Fibroblast of villous mesenchyme (primary cell): ENCODE measurements at regions not wholly inside any gene's neighbourhood (a gene's known extent, or its start where the extent isn't known, plus 50 kb on each side); places are given as distances from the start of the nearest gene placed in this dataset.

Source experiments
- DNase-seq: peaks from one replicate; pipeline ENCODE4 v3.0.0-alpha.2; 2010; ENCODE audit warnings: low read depth
- H3K4me3 ChIP-seq: 2 replicates; pipeline ENCODE4 v1.5.1; 2011; ENCODE audit warnings: low read depth, mild to moderate bottlenecking, low read length
- TF ChIP-seq, protein P1 (sequence below): IDR thresholded peaks from 2 replicates; pipeline ENCODE4 v1.5.1; 2012; ENCODE audit warnings: low read depth, mild to moderate bottlenecking, low read length; ENCODE audit not compliant: insufficient read depth

DNA sequence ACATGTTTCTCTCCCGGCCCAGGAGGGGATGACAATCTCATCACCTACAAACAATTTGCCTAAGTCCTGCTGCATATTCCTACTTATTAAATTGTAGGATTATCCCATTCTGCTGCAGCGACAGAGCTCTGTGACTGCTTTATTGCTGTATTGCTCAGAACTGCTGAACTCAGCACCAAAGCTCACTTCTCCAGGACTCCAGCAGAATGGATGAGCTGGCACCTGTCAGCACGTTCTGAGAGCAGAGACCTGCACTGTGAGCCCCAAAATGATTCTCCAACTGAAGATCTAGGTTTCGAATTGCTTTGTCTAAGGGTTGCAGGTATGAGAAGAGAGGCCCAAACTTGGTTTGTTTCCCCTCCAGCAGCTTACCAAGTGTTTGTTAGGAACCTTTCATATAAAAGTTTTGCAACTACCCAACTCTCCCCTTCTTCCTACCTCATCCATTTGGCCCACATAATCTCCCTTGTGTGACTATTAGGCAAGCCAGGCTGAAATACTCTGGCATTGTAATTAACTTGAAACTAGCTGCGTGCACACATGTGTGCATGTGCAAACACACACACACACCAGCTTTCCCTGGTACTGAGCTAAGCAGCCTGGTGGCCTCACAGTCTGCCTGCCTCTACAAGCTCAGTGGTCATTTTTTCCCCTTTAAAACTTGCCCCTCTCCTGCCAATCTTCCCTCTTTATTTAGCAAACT lies 161.4 kb upstream of the CAMK1G start:
- H3K4me3 ChIP-seq = no peak overlapping the region
- TF ChIP-seq, protein P1, sequence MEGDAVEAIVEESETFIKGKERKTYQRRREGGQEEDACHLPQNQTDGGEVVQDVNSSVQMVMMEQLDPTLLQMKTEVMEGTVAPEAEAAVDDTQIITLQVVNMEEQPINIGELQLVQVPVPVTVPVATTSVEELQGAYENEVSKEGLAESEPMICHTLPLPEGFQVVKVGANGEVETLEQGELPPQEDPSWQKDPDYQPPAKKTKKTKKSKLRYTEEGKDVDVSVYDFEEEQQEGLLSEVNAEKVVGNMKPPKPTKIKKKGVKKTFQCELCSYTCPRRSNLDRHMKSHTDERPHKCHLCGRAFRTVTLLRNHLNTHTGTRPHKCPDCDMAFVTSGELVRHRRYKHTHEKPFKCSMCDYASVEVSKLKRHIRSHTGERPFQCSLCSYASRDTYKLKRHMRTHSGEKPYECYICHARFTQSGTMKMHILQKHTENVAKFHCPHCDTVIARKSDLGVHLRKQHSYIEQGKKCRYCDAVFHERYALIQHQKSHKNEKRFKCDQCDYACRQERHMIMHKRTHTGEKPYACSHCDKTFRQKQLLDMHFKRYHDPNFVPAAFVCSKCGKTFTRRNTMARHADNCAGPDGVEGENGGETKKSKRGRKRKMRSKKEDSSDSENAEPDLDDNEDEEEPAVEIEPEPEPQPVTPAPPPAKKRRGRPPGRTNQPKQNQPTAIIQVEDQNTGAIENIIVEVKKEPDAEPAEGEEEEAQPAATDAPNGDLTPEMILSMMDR = no peak
- DNase-seq = no peak

DNA sequence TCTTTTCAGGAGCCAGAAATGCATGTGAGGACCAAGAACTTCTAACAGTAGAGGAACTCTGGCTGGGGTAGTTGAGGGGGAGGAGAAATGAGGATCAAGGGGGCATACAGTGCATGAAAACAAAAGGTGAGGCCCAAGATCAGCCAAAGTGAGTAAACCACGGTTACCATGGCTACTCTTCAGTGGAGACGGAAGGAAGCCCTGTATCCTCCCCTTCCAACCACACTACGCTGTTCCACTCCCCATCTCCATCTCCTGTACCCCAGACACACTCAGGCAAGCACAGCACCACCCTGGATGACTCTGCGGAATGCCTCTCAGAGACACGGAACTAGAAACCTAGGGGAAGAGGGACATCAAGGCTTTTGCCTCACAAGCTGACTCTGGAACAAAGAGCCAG lies 157.6 kb upstream of the CAMK1G start:
- DNase-seq = no peak
- no peak overlapping the region for H3K4me3 ChIP-seq
- TF ChIP-seq, protein P1 = no peak

DNA sequence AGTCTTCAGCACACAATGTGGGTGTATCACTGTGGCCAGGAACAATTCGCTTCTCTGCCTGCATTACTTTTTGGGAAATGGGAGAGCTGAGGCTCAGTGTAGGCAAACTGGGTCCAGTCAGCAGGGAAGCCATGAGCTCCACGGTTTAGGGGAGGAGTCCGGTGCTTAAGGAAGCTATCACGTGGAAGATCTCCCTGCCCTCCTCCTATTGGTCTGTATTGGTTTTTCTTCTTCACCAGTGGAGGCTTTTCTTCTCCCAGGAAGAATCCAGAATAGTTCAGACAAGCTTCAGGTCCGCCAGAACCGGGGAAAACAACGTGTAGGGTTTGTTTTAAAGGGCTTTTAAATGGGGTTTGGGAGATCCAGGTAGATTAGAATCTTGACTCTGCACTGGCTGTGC lies 156.2 kb upstream of the CAMK1G start:
- TF ChIP-seq, protein P1 = no peak
- no peak overlapping the region for H3K4me3 ChIP-seq
- no peak for DNase-seq

DNA sequence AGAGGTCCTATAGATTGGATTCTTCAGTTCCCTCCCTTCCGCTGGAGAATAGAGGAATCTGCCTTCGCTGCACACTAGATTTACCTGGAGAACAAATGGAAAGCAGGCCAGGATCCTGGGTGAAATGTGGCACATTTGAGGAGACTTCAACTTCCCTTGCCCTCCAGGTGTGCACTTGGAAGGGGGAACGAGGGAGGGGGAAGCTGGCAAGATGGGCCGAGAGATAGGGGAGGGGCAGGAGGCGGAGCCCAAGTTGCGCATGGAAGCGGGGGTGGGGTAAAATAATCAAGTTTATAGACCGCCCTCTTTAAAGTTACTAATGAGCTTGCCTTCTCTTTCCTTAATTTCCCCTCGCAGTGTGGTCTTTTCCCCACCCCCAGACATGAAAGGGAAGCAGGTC lies 155.7 kb upstream of the CAMK1G start:
- TF ChIP-seq, protein P1 = no peak
- DNase-seq = no peak
- H3K4me3 ChIP-seq = no peak overlapping the region

DNA sequence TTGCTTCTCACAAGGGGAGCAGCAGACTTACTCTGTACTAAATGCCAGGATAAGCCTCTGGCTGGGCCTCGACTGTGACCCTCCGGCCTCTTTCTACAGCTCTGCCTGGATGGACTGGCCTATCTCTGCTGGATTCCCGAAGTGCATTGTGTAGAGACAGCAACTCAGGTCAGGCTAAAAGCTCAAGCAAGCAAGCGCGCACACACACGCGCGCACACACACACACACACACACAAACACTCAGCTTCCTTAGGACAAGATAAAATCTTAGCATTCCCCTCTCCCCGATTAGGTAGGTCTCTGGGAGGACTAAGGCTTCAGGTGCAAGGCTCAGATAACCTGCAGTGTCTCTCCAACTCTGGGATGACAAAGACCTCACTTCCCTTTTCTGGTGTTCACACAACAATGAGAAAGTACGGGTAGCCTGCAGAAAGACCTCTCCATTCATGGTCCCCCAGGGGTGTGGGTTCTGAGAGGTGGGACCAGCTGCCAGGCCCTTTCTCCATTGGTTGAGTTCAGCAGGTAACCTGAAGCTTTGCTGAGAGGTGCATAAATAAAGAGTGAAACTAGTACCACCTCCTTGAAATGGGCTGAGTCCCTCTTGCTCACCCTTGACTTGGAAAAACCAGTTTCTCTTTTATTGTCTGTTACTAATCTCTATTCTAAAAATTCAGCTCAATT lies 155.1 kb upstream of the CAMK1G start:
- no peak for DNase-seq
- TF ChIP-seq, protein P1 = no peak
- H3K4me3 ChIP-seq = no peak overlapping the region

DNA sequence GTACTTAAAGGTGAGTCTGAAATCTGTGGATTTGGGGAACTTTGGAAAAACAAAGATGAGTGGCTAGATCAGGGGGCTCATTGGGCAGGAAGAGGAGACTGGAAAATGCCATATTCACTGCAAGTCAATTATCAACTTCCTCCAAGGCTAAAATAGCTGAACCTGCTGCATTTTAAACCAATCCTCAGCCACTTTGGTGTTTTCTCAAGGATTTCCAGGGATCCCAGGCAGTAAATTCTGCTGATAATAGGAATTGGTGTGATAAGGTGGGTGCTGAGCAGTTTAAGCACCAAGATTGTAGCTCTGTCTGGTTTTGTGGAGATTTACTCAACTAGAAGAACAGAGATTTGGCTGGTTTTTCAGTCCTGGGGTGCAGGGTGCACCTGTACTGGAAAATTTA lies 153.9 kb upstream of the CAMK1G start:
- H3K4me3 ChIP-seq = no peak overlapping the region
- TF ChIP-seq, protein P1 = no peak
- DNase-seq = no peak
